HL-60 (cell line): ENCODE measurements at regions not wholly inside any gene's neighbourhood (a gene's known extent, or its start where the extent isn't known, plus 50 kb on each side); places are given as distances from the start of the nearest gene placed in this dataset.

Source experiments
- CTCF ChIP-seq: IDR thresholded peaks from one replicate; pipeline ENCODE4 v1.5.1; 2011; ENCODE audit warnings: low read length, control low read depth, inconsistent platforms; ENCODE audit not compliant: insufficient read depth
- GABPA ChIP-seq: IDR thresholded peaks from 2 replicates; pipeline ENCODE4 v1.6.1; 2012; ENCODE audit warnings: low read depth
- POLR2AphosphoS5 ChIP-seq: IDR thresholded peaks from 2 replicates; pipeline ENCODE4 v1.6.1; 2012; ENCODE audit warnings: low read depth
- REST ChIP-seq: IDR thresholded peaks from 2 replicates; pipeline ENCODE4 v1.6.1; 2012; ENCODE audit warnings: low read depth; ENCODE audit not compliant: insufficient replicate concordance

- TF ChIP-seq CTCF = no peak
- TF ChIP-seq REST = no peak
- TF ChIP-seq GABPA = no peak
- TF ChIP-seq POLR2AphosphoS5 = no peak
These were observed 1703.6 kb downstream of the EFNB2 start for GRCh38 chr13:104831831-104832230.
